Stimulated activated naive CD4-positive, alpha-beta T cell treated with Interleukin-2 at 50 U/mL for 16 hours (primary cell): ENCODE measurements at regions not wholly inside any gene's neighbourhood (a gene's known extent, or its start where the extent isn't known, plus 50 kb on each side); places are given as distances from the start of the nearest gene placed in this dataset.

ENCODE experiments used
- DNase-seq: peaks from one replicate; lab custom pipeline; 2025; lab: John Stamatoyannopoulos, UW

GRCh38 chr5:165809914-165810313 is 2304.5 kb downstream of the MAT2B start:
- DNase-seq, result no peak

- DNase-seq, result no peak
These were observed 2324.1 kb downstream of the MAT2B start for GRCh38 chr5:165829504-165829903.

GRCh38 chr5:165834891-165835290 is 2329.5 kb downstream of the MAT2B start:
- no peak for DNase-seq

- no peak for DNase-seq
These were observed 2330.6 kb downstream of the MAT2B start for GRCh38 chr5:165836046-165836445.

GRCh38 chr5:165837286-165837685 is 2331.9 kb downstream of the MAT2B start:
- DNase-seq, result no peak

GRCh38 chr5:165844571-165844970 is 2339.2 kb downstream of the MAT2B start:
- no peak for DNase-seq

GRCh38 chr5:165858118-165858517 is 2352.7 kb downstream of the MAT2B start:
- no peak for DNase-seq

- DNase-seq, result no peak
These were observed 2353.8 kb downstream of the MAT2B start for GRCh38 chr5:165859251-165859650.

GRCh38 chr5:165863239-165863638 is 2357.8 kb downstream of the MAT2B start:
- no peak for DNase-seq

GRCh38 chr5:165871291-165871690 is 2365.9 kb downstream of the MAT2B start:
- no peak for DNase-seq

GRCh38 chr5:165874851-165875250 is 2369.4 kb downstream of the MAT2B start:
- DNase-seq, result no peak

GRCh38 chr5:165876538-165876937 is 2371.1 kb downstream of the MAT2B start:
- no peak for DNase-seq

GRCh38 chr5:165877475-165877874 is 2372.1 kb downstream of the MAT2B start:
- no peak for DNase-seq

- DNase-seq, result no peak
These were observed 2375.8 kb downstream of the MAT2B start for GRCh38 chr5:165881259-165881658.

GRCh38 chr5:165882099-165882498 is 2376.7 kb downstream of the MAT2B start:
- no peak for DNase-seq

GRCh38 chr5:165885623-165886350 is 2380.4 kb downstream of the MAT2B start:
- DNase-seq, result no peak

- no peak for DNase-seq
These were observed 2381.7 kb downstream of the MAT2B start for GRCh38 chr5:165887147-165887546.

GRCh38 chr5:165892383-165892782 is 2387.0 kb downstream of the MAT2B start:
- no peak for DNase-seq

GRCh38 chr5:165894916-165895315 is 2389.5 kb downstream of the MAT2B start:
- no peak for DNase-seq

- no peak for DNase-seq
These were observed 2387.6 kb upstream of the WWC1 start for GRCh38 chr5:165903835-165904234.

- DNase-seq, result no peak
These were observed 2384.6 kb upstream of the WWC1 start for GRCh38 chr5:165906871-165907270.

GRCh38 chr5:165913059-165913458 is 2378.4 kb upstream of the WWC1 start:
- DNase-seq, result no peak

GRCh38 chr5:165914456-165914855 is 2377.0 kb upstream of the WWC1 start:
- no peak for DNase-seq

GRCh38 chr5:165919196-165919595 is 2372.2 kb upstream of the WWC1 start:
- DNase-seq, result no peak
